HG02588 (cell line): ENCODE measurements at regions not wholly inside any gene's neighbourhood (a gene's known extent, or its start where the extent isn't known, plus 50 kb on each side); places are given as distances from the start of the nearest gene placed in this dataset.
A peak's percentile ranks its signal among the peaks of the same experiment; 100 is the strongest.

ENCODE experiments used
- ATAC-seq: cut with Tn5 transposase; IDR thresholded peaks from one replicate; pipeline ENCODE4 v1.9.1; 2021; ENCODE audit warnings: mild to moderate bottlenecking, moderate library complexity; ENCODE audit not compliant: unreplicated experiment

DNA sequence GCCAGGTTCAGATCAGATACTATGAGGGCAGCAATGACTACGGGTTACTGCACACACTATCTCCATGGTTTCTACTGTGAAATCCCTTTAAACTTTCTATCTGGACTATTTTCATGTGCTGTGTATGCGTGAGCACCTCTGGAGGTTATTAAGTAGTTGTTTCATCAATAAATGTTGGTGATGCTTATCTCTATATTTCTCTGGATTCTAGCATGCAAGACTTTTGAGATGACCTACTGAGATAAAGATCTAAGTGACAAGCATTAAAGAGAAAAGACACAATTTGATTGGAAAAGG is 194.0 kb downstream of the NRIP1 start:
- peak; percentile 10 for ATAC-seq

DNA sequence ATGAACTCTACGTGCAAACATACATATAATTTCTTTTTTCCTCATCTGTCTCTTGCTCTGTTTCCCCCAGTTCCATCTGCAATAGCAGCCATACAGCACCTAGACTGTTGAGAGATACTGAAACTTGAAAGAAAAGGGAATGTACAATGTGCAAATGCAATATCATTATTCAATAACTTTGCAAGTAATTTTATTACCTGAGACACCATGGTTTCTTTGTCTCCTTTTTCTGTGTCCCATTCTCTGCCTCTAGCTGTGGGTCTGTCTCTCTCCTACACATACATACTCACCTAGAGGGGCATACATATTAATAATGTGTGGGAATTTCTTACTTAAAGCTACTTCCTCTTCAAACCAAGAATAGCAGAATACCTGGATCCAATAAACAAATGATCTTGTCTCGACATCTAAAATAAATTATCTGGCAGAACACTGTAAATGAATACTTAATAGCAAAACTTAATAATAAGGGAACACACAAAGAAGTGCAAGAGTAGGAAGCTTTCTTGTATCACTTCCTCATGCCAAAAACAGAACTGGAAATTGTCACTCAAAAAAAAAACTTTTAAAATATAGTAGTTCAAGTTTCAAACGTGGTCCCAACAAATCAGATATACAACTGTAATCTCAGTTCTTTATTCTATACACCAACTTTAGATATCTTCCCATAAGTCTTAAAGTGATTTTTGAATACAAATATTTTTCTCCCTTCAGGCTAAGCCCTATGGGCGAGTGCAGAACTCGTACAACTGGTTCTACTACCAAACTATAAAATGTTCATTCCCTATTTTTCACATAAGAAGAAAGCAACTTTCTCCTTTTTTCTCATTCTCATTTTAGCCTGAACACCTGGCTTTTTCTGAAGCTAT is 194.6 kb downstream of the NRIP1 start:
- ATAC-seq = peak; percentile 67

DNA sequence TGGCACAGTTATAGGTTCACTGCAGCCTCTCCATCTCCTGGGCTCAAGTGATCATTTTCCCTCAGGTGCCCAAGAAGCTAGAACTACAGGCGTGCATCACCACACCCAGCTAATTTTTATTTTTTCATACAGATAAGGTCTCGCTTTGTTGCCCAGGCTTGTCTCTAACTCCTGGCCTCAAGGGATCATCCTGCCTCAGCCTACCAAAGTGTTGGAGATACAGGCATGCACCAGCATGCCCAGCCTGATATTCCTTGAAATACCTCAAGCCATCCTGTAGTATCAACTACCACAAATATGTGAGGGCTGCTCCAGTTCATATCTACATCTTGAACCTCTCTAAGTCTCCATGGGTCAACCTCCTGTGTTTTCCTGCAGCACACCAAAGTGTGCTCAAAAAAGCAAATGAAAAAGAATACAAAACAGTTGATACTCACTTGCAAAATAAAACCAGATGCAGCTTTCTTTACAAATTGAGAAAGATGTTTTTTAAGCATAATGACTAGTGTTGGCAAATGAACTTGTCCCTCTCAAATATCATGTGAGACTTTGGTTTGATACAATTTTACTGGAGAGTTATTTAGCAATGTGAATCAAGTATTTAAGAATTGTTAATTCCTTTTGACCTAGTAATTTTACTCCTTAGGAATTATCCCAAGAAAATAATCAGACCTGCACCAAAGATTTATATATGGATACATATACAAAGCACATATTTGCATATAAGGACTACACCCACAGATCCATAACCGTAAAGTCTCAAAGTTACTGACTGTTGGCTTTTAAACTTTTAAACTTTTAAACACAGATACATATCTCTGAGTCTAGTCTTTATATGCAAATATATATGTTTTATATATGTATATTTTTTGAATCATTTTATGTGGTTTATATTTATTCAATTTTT is 197.7 kb downstream of the NRIP1 start:
- no peak for ATAC-seq

DNA sequence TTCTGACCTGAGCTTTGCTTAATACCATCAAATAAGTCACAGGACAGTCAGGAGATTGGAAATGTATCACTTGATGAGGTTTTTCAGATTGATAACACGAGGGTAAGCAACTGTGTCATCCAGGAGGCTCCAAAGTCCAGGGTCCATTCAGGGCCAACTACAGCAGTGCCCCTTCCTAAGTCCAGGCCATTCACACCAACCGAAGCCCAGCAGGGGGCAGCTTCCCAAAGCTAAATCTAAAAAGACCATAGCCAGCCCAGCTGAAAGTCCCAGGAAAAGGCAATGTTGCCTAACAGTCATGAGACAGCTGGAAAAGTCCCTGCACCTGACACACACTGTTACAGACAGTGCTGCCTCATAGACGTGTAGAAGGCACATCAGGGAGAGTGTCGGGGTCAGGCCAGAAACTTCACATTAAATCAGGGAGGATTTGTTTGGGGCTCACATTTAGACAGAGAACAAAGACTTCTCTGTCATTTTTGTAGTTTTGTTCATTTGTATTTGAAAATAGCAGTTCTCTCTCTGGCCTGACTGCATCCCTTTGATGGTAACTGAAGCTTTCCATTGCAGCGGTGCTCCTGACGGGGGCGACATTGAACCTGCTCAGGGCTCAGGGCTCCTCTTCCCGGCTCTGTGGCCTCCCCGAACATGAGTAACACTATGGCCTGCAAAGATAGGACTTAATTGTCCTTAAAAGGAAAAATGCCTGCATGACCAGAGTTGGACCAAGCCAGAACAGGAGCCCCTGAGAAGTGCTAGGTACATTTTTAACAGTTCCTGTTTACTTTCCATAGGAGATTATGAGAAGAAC is 200.4 kb downstream of the NRIP1 start:
- ATAC-seq = peak; percentile 82

DNA sequence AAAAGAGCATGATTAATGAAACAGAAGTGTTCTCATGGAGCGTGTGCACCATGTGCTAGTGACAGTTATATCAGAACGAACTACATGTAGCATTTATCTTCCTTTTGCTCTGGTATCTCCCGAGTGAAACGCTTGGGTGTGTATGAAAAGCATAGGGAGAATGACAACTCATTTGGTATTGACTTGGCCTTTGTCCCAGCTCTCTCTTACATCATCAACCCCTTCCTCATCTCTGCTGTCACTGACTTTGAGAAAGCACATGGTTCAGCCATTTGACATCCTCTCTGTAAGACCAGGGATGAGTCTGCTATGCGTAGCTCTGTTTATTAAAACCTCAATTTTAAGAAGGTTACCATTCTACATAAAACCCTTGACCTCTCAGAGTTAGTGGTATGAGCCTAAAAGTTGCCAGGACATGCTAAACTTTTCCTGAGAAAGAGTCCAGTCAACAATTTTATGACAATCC is 201.0 kb downstream of the NRIP1 start:
- ATAC-seq = no peak

DNA sequence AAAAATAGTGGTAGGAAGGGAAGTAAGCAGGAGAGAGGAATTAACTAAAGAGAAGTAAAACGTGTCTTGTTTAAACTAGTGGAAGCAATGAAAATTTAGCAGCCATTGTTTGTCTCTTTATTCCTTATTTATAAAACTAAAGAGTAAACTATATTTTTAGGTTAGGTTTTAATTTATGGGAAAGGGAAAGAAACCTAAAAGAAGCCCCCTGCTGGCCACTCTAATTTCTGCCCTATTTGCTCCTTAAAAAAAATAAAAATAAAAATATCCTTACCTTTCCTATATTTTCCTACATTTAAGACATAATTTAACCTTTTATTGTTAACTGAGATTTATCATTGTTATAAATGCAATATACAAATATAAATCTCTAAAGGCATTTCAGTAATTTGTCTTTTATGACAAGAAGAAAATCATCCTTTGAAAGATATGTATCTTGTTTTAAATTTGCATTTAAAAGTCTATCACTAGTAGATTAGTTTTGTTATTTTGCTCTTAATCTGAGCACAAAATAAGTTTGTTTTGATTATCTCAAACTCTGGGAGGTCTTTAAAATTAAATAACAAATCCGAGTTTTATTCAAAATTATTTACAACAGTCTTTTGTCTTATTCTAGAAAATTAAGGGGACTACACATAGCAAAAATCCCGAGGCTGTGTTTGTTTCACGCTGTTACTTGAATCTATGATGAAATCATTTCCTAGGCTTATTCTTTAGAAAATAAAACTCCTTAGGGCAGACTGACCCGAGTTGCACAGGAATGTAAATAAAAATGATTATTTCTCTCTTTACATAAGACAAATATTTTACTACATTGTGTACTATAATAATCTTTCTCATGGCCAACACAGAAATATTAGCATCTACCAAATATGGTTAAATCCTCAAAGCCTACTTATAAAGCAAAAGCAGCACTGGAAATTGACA is 201.7 kb downstream of the NRIP1 start:
- ATAC-seq = no peak

DNA sequence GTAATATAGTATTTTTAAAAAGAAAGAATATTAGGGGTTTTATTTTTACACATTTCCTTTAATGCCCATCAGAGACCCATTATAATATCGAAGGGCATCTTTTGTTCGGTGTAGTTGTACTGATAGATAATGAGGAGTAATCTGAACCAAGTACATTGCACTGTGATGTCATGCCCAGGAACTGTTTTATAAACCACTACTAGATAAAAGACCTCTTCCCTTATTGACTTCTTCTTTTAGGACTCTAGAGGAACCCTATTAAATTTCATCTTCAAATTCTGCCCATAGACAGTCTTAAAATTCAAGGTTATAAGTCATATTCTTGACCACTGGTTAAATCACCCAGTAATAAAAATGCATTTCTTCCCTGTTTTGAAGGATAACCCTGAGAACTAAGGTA is 206.5 kb downstream of the NRIP1 start:
- ATAC-seq = no peak

DNA sequence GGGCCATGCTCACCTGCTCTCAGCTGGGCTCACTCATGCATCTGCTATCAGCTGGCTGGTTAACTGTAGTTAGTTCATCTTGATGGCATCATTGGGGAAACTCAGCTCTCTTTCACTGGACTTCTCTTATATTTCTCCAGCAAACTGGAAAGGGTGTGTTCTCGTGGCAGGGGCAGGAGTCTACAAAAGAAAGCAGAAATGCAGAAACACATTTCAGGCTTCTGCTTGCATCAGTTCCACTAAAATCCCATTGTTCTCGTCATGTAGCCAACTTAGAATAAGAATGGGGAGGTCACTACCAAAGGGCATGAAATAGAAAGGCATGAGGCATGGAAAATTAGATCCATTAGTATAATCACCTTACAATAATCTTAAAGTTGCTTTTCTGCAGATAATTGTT is 207.3 kb downstream of the NRIP1 start:
- ATAC-seq = no peak

DNA sequence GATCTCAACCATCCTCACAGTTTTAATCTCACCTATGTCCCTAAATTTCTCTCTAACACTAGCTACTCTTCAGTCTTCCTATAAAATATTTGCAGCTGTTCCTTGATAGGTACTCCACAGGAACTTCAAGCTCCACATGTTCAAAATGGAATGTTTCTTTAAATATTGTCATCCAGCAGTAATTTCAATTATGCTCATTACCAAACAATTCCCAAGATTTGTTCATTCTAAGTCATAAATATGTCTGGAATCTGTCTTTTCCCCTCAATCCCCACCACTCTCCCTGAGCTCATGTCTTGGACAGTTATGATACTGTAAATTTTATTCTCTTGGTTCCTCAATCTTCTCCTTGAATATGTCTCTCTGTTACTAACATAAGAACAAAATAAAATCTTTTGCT is 214.4 kb downstream of the NRIP1 start:
- ATAC-seq = no peak

DNA sequence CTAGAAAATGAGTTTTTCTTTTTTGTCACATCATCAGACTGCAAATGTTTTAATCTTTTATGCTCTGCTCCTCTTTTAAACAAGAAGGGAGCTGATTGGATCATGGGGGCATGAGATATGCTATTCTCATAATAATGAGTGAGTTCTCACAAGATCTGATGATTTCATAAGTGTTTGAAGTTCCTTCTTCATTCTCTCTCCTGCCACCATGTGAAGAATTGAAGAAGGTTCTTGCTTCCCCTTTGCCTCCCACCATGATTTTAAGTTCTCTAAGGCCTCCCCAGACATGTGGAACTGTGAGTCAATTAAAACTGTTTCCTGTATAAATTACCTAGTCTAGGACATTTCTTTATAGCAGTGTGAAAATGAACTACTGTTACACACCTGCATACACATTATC is 218.2 kb downstream of the NRIP1 start:
- no peak for ATAC-seq

DNA sequence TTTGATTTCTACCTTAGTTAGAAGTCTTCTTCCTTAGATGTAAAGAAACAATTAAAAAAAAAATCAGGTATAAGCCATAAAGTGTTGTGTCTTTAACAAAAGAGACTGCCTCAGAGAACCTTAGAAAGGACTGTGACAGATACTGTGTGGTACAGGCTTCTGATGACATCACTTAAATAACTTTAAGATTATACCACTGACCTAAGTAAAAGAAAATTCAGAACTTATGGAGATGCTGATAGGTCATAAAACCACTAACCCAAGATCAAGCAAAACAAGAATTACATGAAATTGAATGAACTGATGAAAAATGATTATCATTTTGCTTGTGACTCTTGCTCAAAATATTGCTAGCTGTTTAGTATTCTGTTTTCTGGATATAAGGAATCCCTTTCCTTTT is 220.8 kb downstream of the NRIP1 start:
- ATAC-seq = no peak

DNA sequence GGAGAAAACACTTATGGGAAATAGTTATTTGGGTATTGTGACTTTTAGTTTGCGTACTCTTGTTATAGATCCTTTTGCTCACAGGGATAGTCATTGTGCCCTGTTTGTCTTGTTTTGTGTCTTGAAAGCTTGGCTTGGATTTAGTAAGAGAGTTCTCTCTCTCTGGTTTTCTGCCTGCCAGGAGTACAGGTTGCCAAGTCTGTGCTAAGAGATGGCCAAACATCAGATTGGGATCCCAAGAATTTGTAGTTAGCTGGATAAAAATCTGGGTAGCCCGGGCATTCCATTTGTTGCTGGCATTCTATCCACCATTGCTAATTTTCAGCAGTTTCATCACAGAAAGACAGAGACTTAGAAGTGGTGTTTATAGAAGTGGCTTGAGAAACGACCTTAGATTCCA is 222.2 kb downstream of the NRIP1 start:
- ATAC-seq = no peak

DNA sequence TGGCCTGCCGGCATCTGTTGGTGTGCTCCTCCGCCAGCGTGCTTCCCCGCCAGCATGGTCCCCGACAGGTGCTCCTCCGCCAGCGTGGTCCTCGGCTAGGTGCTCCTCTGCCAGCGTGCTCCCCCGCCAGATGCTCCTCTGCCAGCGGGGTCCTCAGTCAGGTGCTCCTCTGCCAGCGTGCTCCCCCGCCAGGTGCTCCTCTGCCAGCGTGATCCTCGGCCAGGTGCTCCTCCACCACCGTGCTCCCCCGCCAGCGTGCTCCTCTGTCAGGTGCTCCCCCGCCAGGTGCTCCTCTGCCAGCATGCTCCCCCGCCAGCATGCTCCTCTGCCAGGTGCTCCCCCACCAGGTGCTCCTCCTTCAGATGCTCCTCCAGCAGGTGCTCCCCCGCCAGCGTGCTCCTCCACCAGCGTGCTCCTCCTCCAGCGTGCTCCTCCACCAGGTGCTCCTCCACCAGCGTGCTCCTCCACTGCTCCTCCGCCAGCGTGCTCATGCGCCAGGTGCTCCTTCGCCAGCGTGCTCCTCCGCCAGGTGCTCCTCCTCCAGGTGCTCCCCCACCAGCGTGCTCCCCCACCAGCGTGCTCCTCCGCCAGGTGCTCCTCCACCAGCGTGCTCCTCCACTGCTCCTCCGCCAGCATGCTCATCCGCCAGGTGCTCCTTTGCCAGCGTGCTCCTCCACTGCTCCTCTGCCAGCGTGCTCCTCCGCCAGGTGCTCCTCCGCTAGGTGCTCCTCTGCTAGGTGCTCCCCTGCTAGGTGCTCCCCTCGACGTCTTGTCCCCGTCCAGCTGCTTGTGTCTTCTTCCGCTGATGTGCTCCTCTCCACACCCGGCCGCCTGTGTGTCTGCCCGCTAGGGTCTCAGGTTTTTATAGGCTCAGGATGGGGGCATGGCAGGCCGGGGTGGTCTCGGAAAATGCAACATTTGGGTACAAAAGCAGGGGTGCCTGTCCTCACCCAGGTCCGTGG is 223.0 kb downstream of the NRIP1 start:
- no peak for ATAC-seq

DNA sequence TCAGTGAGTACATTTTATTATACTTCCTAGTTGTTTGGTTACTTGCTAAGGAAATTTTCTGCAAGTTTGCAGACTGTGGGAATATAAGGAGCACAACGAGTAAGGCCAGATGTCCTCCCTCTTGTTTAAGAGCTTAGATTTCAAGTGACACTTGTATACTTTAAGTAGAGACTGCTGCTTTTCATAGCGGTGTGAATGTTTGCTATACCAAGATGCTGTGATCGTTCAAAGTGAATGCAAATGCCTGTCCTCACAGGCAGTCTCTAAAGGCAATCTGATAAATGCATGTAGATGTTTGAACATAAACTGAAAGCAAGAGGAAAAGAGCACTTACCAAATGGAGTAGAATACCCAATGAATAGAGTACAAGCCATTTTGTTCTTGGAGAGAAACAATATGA is 226.4 kb downstream of the NRIP1 start:
- ATAC-seq = no peak

DNA sequence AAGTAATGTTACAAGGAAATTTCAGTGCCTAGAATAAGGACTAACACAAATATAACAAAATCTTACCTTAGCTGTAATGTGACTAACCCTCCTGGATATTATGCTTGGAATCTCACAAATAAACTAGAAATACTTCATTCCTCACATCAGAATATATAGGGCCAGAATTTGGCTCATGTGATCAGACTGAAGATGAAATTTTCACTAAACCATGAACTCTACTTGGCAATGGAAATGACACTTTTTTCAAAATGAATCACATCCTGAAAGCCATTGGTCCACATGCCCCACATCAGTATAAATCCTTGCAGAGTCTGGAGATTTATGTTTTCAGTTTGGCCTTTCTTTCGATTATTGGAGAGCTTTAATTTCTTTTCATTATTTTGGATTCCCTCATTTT is 227.8 kb downstream of the NRIP1 start:
- ATAC-seq = no peak

DNA sequence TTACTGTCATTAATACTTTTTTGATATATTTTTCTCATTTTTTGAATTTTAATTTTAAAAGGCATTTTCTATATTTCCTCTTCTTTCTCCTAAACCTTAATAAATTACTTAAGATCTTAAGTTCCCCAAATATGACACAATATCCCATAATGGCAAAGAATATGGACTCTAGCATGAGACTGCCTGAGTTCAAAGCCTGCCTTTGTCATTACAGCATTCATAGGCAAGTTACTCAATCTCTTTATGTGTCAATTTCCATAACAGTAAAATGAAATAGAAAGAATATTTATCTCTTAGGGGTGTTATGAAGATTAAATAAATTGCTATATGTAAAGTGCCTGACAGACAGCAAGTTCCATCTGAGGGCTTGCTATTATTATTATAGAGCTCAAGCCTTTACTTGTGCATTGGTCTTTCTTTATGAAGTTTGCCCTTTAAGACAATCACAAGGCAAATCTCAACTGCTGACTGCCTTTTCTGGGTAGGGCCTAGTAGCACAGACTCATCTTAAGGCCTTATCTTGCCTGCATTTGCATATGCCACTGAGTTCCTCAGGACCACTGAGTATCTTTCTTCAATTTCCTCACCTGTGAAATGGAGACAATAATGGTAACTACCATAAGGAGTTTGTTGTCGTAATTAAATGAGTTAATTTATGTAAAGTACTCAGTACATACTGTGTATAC is 231.0 kb downstream of the NRIP1 start:
- ATAC-seq = no peak

DNA sequence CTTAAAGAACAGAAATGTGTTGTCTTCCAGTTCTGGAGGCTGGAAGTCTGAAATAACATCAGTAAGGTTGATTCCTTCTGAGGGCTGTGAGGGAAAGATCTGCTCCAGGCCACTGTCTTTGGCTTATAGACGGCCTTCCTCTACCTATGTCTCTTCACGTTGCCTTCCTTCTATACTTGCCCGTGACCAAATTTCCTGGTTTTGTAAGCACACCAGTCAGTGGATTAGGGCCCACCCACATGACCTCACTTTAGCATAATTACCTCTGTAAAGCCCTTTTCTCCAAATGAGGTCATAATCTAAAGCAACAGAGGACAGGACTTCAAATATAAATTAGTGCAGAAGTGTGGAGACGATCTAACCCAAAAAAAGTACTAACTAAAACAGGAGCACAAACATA is 231.6 kb downstream of the NRIP1 start:
- no peak for ATAC-seq

DNA sequence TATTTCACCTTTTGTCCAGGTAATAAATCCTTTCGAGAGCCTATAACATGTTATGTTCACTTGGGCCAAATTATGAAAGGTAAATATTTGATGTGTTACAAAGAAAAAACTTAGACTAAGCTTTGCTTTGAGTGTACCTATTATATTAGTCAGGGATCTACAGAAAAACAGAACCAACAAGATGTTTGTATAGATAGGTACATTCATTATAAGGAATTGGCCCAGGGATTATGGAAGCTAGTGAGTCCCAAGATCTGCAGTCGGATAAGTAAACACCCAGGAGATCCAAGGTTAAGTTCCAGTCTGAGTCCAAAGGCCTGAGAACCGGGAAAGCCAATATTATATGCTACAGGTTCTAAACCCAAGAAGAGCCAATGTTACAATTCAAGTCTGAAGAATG is 234.5 kb downstream of the NRIP1 start:
- no peak for ATAC-seq

DNA sequence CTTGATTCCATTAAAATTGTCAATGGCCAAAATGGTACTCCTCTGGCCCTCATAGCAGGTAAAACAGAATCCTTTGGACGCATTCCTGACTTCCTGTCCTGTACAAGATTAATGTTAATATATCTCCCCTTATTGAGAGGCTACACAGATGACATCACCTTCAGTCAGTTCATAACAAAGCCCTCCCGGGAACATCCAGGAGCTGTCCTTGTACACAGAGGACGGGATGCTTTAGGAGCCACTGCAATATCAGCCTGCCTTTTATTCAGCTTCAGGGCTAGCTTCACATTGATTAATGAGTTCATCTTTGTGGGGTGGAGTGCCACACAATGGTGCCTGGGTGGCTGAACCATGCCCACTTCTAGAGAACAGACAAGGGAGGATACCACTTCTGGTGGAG is 235.1 kb downstream of the NRIP1 start:
- ATAC-seq = no peak
